Hepatocyte (in vitro differentiated cells): ENCODE measurements at regions not wholly inside any gene's neighbourhood (a gene's known extent, or its start where the extent isn't known, plus 50 kb on each side); places are given as distances from the start of the nearest gene placed in this dataset.

Experiments used
- DNase-seq: peaks from one replicate; pipeline ENCODE4 v3.0.0-alpha.2; 2016; ENCODE audit warnings: low spot score
- H2AFZ ChIP-seq: fragments of 200-600 bp; sonication (generic); 2 replicates; pipeline ENCODE4 v1.6.0; 2016; ENCODE audit warnings: antibody characterized with exemption, mild to moderate bottlenecking
- H3K27ac ChIP-seq: fragments of 200-600 bp; sonication (generic); 2 replicates; pipeline ENCODE4 v1.5.1; 2016; ENCODE audit warnings: mild to moderate bottlenecking
- H3K27me3 ChIP-seq: fragments of 200-600 bp; sonication (generic); 2 replicates; pipeline ENCODE4 v1.6.1; 2016
- H3K36me3 ChIP-seq: fragments of 200-600 bp; sonication (generic); replicated peaks from 2 replicates; pipeline ENCODE4 v1.5.1; 2016; ENCODE audit warnings: low read depth; ENCODE audit not compliant: insufficient read depth
- H3K4me1 ChIP-seq: fragments of 200-600 bp; sonication (generic); 2 replicates; pipeline ENCODE4 v1.5.1; 2016; ENCODE audit warnings: mild to moderate bottlenecking, moderate library complexity; ENCODE audit not compliant: insufficient read depth
- H3K4me2 ChIP-seq: fragments of 200-600 bp; sonication (generic); 2 replicates; pipeline ENCODE4 v1.6.0; 2016
- H3K4me3 ChIP-seq: fragments of 200-600 bp; sonication (generic); 2 replicates; pipeline ENCODE4 v1.5.1; 2016; ENCODE audit warnings: mild to moderate bottlenecking
- H3K79me2 ChIP-seq: fragments of 200-600 bp; sonication (generic); 2 replicates; pipeline ENCODE4 v1.6.0; 2017; ENCODE audit warnings: mild to moderate bottlenecking
- H3K9me2 ChIP-seq: fragments of 200-600 bp; sonication (generic); replicated peaks from 2 replicates; pipeline ENCODE4 v1.6.0; 2017; ENCODE audit warnings: mild to moderate bottlenecking; ENCODE audit not compliant: insufficient read depth
- H3K9me3 ChIP-seq: fragments of 200-600 bp; sonication (generic); 2 replicates; pipeline ENCODE4 v1.5.1; 2016; ENCODE audit warnings: low read depth, mild to moderate bottlenecking
- H4K20me1 ChIP-seq: fragments of 200-600 bp; sonication (generic); 2 replicates; pipeline ENCODE4 v1.6.0; 2016; ENCODE audit warnings: mild to moderate bottlenecking; ENCODE audit not compliant: insufficient read depth, poor library complexity, severe bottlenecking
- CTCF ChIP-seq: fragments of 200-600 bp; sonication (generic); IDR thresholded peaks from 2 replicates; pipeline ENCODE4 v1.5.1; 2016; ENCODE audit warnings: antibody characterized with exemption, mild to moderate bottlenecking; ENCODE audit not compliant: poor library complexity
- EZH2 ChIP-seq: fragments of 200-600 bp; sonication (generic); IDR thresholded peaks from 2 replicates; pipeline ENCODE4 v1.6.1; 2016; ENCODE audit warnings: antibody characterized with exemption, mild to moderate bottlenecking, borderline replicate concordance
- EZH2phosphoT487 ChIP-seq: fragments of 200-600 bp; sonication (generic); IDR thresholded peaks from one replicate; pipeline ENCODE4 v1.6.1; 2018; ENCODE audit warnings: antibody characterized with exemption, mild to moderate bottlenecking, low read depth, moderate library complexity; ENCODE audit not compliant: unreplicated experiment, severe bottlenecking
- WGBS: methylation state at CpG from one replicate; pipeline ENCODE4 v1.1.6; 2016; ENCODE audit warnings: low lambda C conversion rate; ENCODE audit errors: missing lambda C conversion rate; 5-methylcytosine and 5-hydroxymethylcytosine counted together

- Histone ChIP-seq H3K36me3 (no peaks in the 10 kb centered on the region), H3K27ac (no peak overlapping the region), H3K9me3 (no peaks in the 10 kb centered on the region), H4K20me1 (no peaks in the 10 kb centered on the region), H3K27me3 (peaks cover 8% of the 10 kb centered on the region), H3K4me1 (no peaks in the 10 kb centered on the region), H3K4me3 (no peak overlapping the region), H3K79me2 (no peaks in the 10 kb centered on the region), H3K9me2 (no peaks in the 10 kb centered on the region), H2AFZ (no peak overlapping the region), H3K4me2 (no peak overlapping the region)
- DNase-seq: no peak
- WGBS: 78% methylated on average over 5 of the region's 5 CpGs
- no peak for TF ChIP-seq CTCF
- TF ChIP-seq EZH2: no peak
- TF ChIP-seq EZH2phosphoT487: no peak
Observed at GRCh38 chr6:142597836-142598235, 296.0 kb downstream of the ADGRG6 start.

GRCh38 chr6:142601427-142601826, 299.6 kb downstream of the ADGRG6 start:
- Histone ChIP-seq H3K4me1 (no peaks in the 10 kb centered on the region), H3K4me2 (no peak overlapping the region), H2AFZ (no peak overlapping the region), H3K36me3 (no peaks in the 10 kb centered on the region), H3K4me3 (no peak overlapping the region), H3K79me2 (no peaks in the 10 kb centered on the region), H4K20me1 (no peaks in the 10 kb centered on the region), H3K9me2 (no peaks in the 10 kb centered on the region), H3K27me3 (peaks cover 7% of the 10 kb centered on the region), H3K9me3 (no peaks in the 10 kb centered on the region), H3K27ac (no peak overlapping the region)
- 100% methylated on average over 1 of the region's 1 CpG for WGBS
- no peak for DNase-seq
- TF ChIP-seq CTCF (no peak), EZH2 (no peak), EZH2phosphoT487 (no peak)

- no peaks in the 10 kb centered on the region for H3K9me2 ChIP-seq
- H3K27ac ChIP-seq: no peak overlapping the region
- no peak overlapping the region for H2AFZ ChIP-seq
- H3K4me3 ChIP-seq: no peak overlapping the region
- no peaks in the 10 kb centered on the region for H3K79me2 ChIP-seq
- no peaks in the 10 kb centered on the region for H3K36me3 ChIP-seq
- H3K4me2 ChIP-seq: no peak overlapping the region
- H3K4me1 ChIP-seq: no peaks in the 10 kb centered on the region
- no peaks in the 10 kb centered on the region for H3K27me3 ChIP-seq
- WGBS: 94% methylated on average over 3 of the region's 3 CpGs
- DNase-seq: no peak
- H3K9me3 ChIP-seq: no peaks in the 10 kb centered on the region
- TF ChIP-seq EZH2phosphoT487 (no peak), CTCF (no peak), EZH2 (no peak)
- H4K20me1 ChIP-seq: no peaks in the 10 kb centered on the region
Observed at GRCh38 chr6:142602972-142603371, 301.2 kb downstream of the ADGRG6 start.
